Fibroblast of skin of scalp (primary cell): ENCODE measurements at regions not wholly inside any gene's neighbourhood (a gene's known extent, or its start where the extent isn't known, plus 50 kb on each side); places are given as distances from the start of the nearest gene placed in this dataset.

Experiments
- DNase-seq: peaks from one replicate; pipeline ENCODE4 v3.0.0-alpha.2; 2013

- no peak for DNase-seq
Observed at GRCh38 chr1:59094001-59094400, 202.9 kb upstream of the FGGY start.

- no peak for DNase-seq
Observed at GRCh38 chr1:59096501-59096900, 200.4 kb upstream of the FGGY start.

- DNase-seq, result no peak
Observed at GRCh38 chr1:59098655-59099054, 198.2 kb upstream of the FGGY start.

GRCh38 chr1:59100708-59101374 lies 196.1 kb upstream of the FGGY start:
- DNase-seq, result peak; percentile 49

GRCh38 chr1:59101518-59101917 lies 195.4 kb upstream of the FGGY start:
- DNase-seq, result no peak

- no peak for DNase-seq
Observed at GRCh38 chr1:59103457-59103856, 193.4 kb upstream of the FGGY start.

GRCh38 chr1:59104191-59104760 lies 192.6 kb upstream of the FGGY start:
- no peak for DNase-seq

GRCh38 chr1:59105548-59106507 lies 191.1 kb upstream of the FGGY start:
- DNase-seq, result peak; percentile 24

GRCh38 chr1:59107516-59107915 lies 189.4 kb upstream of the FGGY start:
- DNase-seq, result no peak

GRCh38 chr1:59107916-59108315 lies 189.0 kb upstream of the FGGY start:
- peak; percentile 17 for DNase-seq

GRCh38 chr1:59108481-59109317 lies 188.2 kb upstream of the FGGY start:
- DNase-seq, result no peak

GRCh38 chr1:59110271-59110670 lies 186.6 kb upstream of the FGGY start:
- DNase-seq, result no peak

- DNase-seq, result no peak
Observed at GRCh38 chr1:59113876-59114457, 182.9 kb upstream of the FGGY start.

GRCh38 chr1:59115865-59116264 lies 181.0 kb upstream of the FGGY start:
- no peak for DNase-seq

GRCh38 chr1:59116920-59117542 lies 179.9 kb upstream of the FGGY start:
- peak; percentile 74 for DNase-seq

- no peak for DNase-seq
Observed at GRCh38 chr1:59122527-59122926, 174.4 kb upstream of the FGGY start.

GRCh38 chr1:59123081-59123681 lies 173.7 kb upstream of the FGGY start:
- DNase-seq, result peak; percentile 51

GRCh38 chr1:59124166-59124565 lies 172.7 kb upstream of the FGGY start:
- peak; percentile 46 for DNase-seq

GRCh38 chr1:59125154-59125553 lies 171.7 kb upstream of the FGGY start:
- DNase-seq, result no peak

- DNase-seq, result peak; percentile 64
Observed at GRCh38 chr1:59125676-59126320, 171.1 kb upstream of the FGGY start.

GRCh38 chr1:59126366-59126765 lies 170.5 kb upstream of the FGGY start:
- DNase-seq, result peak; percentile 37
